ENCODE measurements at regions not wholly inside any gene's neighbourhood (a gene's known extent, or its start where the extent isn't known, plus 50 kb on each side); places are given as distances from the start of the nearest gene placed in this dataset.

GRCh38 chr3:167909504-167909896, 174.0 kb downstream of the SERPINI1 start:
- Mint-ChIP-seq H3K27me3 (ENCODE audit: insufficient read depth, unreplicated experiment) (peaks cover 56% of the 10 kb centered on the region), H3K9me3 (ENCODE audit: unreplicated experiment) (no peaks in the 10 kb centered on the region), H3K27ac (ENCODE audit: low read depth, unreplicated experiment) (no peak overlapping the region), H3K4me3 (ENCODE audit: unreplicated experiment) (no peak overlapping the region), H3K36me3 (ENCODE audit: insufficient read depth, unreplicated experiment) (no peaks in the 10 kb centered on the region), H3K4me1 (ENCODE audit: insufficient read depth, unreplicated experiment) (no peaks in the 10 kb centered on the region)
- DNase-seq (ENCODE audit: unreplicated experiment), result no peak
- ChIA-PET CTCF (interaction anchor here (0.6 to 1.6 kb wide), 5 partner anchors 10 to 257 kb away, joined by 3 to 7 read pairs (median 3); no protein-coding TSS in a partner anchor), POLR2A (no interaction called here)
- no TSS peak for BruUV-seq (replicated peaks)
- TF ChIP-seq, protein P1, sequence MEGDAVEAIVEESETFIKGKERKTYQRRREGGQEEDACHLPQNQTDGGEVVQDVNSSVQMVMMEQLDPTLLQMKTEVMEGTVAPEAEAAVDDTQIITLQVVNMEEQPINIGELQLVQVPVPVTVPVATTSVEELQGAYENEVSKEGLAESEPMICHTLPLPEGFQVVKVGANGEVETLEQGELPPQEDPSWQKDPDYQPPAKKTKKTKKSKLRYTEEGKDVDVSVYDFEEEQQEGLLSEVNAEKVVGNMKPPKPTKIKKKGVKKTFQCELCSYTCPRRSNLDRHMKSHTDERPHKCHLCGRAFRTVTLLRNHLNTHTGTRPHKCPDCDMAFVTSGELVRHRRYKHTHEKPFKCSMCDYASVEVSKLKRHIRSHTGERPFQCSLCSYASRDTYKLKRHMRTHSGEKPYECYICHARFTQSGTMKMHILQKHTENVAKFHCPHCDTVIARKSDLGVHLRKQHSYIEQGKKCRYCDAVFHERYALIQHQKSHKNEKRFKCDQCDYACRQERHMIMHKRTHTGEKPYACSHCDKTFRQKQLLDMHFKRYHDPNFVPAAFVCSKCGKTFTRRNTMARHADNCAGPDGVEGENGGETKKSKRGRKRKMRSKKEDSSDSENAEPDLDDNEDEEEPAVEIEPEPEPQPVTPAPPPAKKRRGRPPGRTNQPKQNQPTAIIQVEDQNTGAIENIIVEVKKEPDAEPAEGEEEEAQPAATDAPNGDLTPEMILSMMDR (IDR thresholded peaks at IDR 0.05; ENCODE audit: unreplicated experiment), result no peak
- intact Hi-C loops (cut with micrococcal nuclease), result no loop called here

GRCh38 chr3:167908746-167909503, 173.4 kb downstream of the SERPINI1 start:
- no peak overlapping the region for H3K27ac Mint-ChIP-seq (ENCODE audit: low read depth, unreplicated experiment)
- no TSS peak for BruUV-seq (replicated peaks)
- intact Hi-C loops (cut with micrococcal nuclease), result no loop called here

DNA sequence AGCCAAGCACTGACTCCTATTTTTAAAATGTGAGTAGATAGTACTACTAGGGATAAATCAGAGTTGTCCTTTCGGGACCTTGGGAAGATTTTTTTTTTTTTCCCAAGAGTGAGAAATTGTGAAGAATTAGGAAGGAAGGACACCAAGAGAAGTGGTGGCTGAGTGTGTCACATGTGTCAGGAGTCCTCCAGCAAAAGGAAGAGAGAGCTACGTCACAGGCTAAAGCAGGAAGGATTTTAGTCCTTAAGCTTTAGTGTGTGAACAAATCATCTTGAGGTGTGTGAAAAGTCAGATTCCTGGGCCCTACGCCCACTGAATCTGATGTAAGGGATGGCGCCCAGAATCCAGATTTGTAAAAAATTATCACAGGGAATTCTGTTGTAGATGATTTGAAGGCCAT, 172.7 kb downstream of the SERPINI1 start:
- Mint-ChIP-seq H3K27ac (ENCODE audit: low read depth, unreplicated experiment) (no peak overlapping the region), H3K36me3 (ENCODE audit: insufficient read depth, unreplicated experiment) (no peaks in the 10 kb centered on the region), H3K27me3 (ENCODE audit: insufficient read depth, unreplicated experiment) (peaks cover 63% of the 10 kb centered on the region), H3K4me3 (ENCODE audit: unreplicated experiment) (no peak overlapping the region), H3K4me1 (ENCODE audit: insufficient read depth, unreplicated experiment) (no peaks in the 10 kb centered on the region), H3K9me3 (ENCODE audit: unreplicated experiment) (no peaks in the 10 kb centered on the region)
- DNase-seq (ENCODE audit: unreplicated experiment), result no peak
- no TSS peak for BruUV-seq (replicated peaks)
- intact Hi-C loops (cut with micrococcal nuclease), result no loop called here
- ChIA-PET CTCF (interaction anchor here (0.7 to 1.6 kb wide), 2 partner anchors 19 to 26 kb away, joined by 3 to 7 read pairs; no protein-coding TSS in a partner anchor), POLR2A (interaction anchor here (1.0 kb wide), 1 partner anchor 15 kb away, joined by 3 read pairs; no protein-coding TSS in a partner anchor)
- TF ChIP-seq, protein P1 (IDR thresholded peaks at IDR 0.05; ENCODE audit: unreplicated experiment), result no peak

More at GRCh38 chr3:167908746-167909503, 173.4 kb downstream of the SERPINI1 start:
- Mint-ChIP-seq H3K4me3 (ENCODE audit: unreplicated experiment) (no peak overlapping the region), H3K36me3 (ENCODE audit: insufficient read depth, unreplicated experiment) (no peaks in the 10 kb centered on the region), H3K9me3 (ENCODE audit: unreplicated experiment) (no peaks in the 10 kb centered on the region), H3K27me3 (ENCODE audit: insufficient read depth, unreplicated experiment) (peaks cover 60% of the 10 kb centered on the region), H3K4me1 (ENCODE audit: insufficient read depth, unreplicated experiment) (no peaks in the 10 kb centered on the region)
- TF ChIP-seq, protein P1 (IDR thresholded peaks at IDR 0.05; ENCODE audit: unreplicated experiment), result no peak
- CTCF ChIA-PET, result interaction anchor here (0.6 to 1.6 kb wide), 5 partner anchors 10 to 257 kb away, joined by 3 to 7 read pairs (median 3); no protein-coding TSS in a partner anchor
- POLR2A ChIA-PET, result interaction anchor here (1.0 kb wide), 1 partner anchor 14 kb away, joined by 3 read pairs; no protein-coding TSS in a partner anchor
- no peak for DNase-seq (ENCODE audit: unreplicated experiment)

- Mint-ChIP-seq H3K4me1 (ENCODE audit: insufficient read depth, unreplicated experiment) (no peaks in the 10 kb centered on the region), H3K36me3 (ENCODE audit: insufficient read depth, unreplicated experiment) (no peaks in the 10 kb centered on the region), H3K9me3 (ENCODE audit: unreplicated experiment) (no peaks in the 10 kb centered on the region), H3K27me3 (ENCODE audit: insufficient read depth, unreplicated experiment) (peaks cover 43% of the 10 kb centered on the region), H3K27ac (ENCODE audit: low read depth, unreplicated experiment) (no peak overlapping the region), H3K4me3 (ENCODE audit: unreplicated experiment) (no peak overlapping the region)
- CTCF ChIA-PET, result no interaction called here
- POLR2A ChIA-PET, result no interaction called here
- TF ChIP-seq, protein P1 (IDR thresholded peaks at IDR 0.05; ENCODE audit: unreplicated experiment), result no peak
- intact Hi-C loops (cut with micrococcal nuclease), result no loop called here
- BruUV-seq (replicated peaks), result no TSS peak
- no peak for DNase-seq (ENCODE audit: unreplicated experiment)
Measured at GRCh38 chr3:167901138-167901537, 165.6 kb downstream of the SERPINI1 start.

All from MCF 10A (cell line).